ENCODE measurements at regions not wholly inside any gene's neighbourhood (a gene's known extent, or its start where the extent isn't known, plus 50 kb on each side); places are given as distances from the start of the nearest gene placed in this dataset. TPM values are rescaled to one million over a fixed set of nuclear protein-coding genes. Genes with fewer than 3 reads are reported as not detected.

Small RNA genes lying in the stretch of these regions (microRNA-seq; reads per million reads assigned to microRNA genes)
- not detected for gene AC004486.1 (ENCODE audit: insufficient read depth, insufficient read length)
- 0 reads per million in 2 experiments for gene MIR4494 (ENCODE audit: insufficient read depth in 1 of 2, insufficient read length in 1 of 2, unreplicated experiment in 1 of 2)
- not detected for gene RF00264 (ENCODE audit: insufficient read depth, insufficient read length)

Small RNA genes lying in the stretch of these regions (small RNA-seq; reads per million reads assigned to genes)
- gene AC004486.1 = 0 reads per million in 5 experiments
- 0 reads per million in 5 experiments for gene MIR4494
- gene RF00264 = 0 reads per million in 5 experiments
